ENCODE measurements at regions not wholly inside any gene's neighbourhood (a gene's known extent, or its start where the extent isn't known, plus 50 kb on each side); places are given as distances from the start of the nearest gene placed in this dataset.

DNA sequence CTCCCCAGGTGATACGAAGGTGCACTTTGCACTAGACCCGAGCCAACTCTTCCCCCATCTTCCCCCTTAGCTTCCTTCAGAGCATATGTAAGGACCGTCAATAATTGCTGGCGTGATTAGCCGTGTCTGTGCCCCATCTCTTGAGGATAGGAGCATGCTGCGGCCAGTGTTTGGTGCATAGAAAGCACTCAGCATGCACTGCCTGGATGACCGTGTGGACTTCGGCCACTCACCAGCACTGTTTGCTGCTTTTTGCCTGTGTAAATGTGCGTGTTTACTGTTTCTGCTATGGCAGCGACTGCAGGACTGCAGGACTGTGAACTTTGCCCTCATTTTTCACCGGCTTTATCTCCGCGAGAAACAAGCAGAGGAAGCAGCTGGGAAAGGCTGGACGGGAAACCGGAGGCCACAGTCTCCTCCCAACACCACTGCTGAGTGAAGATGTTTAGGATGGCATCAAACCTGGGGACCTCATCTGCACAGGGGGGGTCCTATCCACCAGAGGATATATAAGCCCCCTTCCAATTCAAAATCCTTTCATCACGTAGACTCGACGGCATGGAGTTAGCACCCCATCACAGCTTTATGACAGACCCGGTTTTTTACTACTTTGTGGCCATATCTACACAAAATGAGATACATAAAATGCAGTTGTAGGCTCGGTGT lies 150.6 kb upstream of the AFDN start:
- Histone ChIP-seq H3K4ac (ENCODE audit: low read depth, low read length) (no peak overlapping the region), H2BK20ac (ENCODE audit: low read depth, low read length) (no peak overlapping the region), H3K23ac (ENCODE audit: low read depth, low read length) (no peak overlapping the region), H4K8ac (ENCODE audit: low read depth in 2 of 2, low read length in 2 of 2) (no peak overlapping the region), H3K9me1 (ENCODE audit: insufficient read depth, low read length) (no peaks in the 10 kb centered on the region), H3K27me3 (ENCODE audit: control insufficient read depth, insufficient read depth, low read length) (no peaks in the 10 kb centered on the region), H3K4me1 (ENCODE audit: control insufficient read depth, insufficient read depth, low read length) (no peaks in the 10 kb centered on the region), H2AFZ (replicated peaks; ENCODE audit: low read length, poor library complexity) (no peak overlapping the region), H2BK15ac (ENCODE audit: low read depth, low read length) (no peak overlapping the region), H4K20me1 (ENCODE audit: insufficient read depth, low read length) (no peaks in the 10 kb centered on the region), H3K36me3 (ENCODE audit: control insufficient read depth, insufficient read depth, low read length) (no peaks in the 10 kb centered on the region), H4K91ac (ENCODE audit: insufficient read depth, low read depth, low read length) (no peak overlapping the region), H3K18ac (ENCODE audit: low read depth, low read length) (no peak overlapping the region), H2BK5ac (ENCODE audit: low read depth, low read length, poor library complexity, severe bottlenecking) (no peak overlapping the region), H2BK120ac (ENCODE audit: low read depth, low read length) (no peak overlapping the region), H4K5ac (ENCODE audit: low read depth, low read length) (no peak overlapping the region), H3K4me2 (ENCODE audit: low read depth, low read length) (no peak overlapping the region), H3K14ac (replicated peaks; ENCODE audit: low read depth, low read length) (no peak overlapping the region), H3K4me3 (ENCODE audit: insufficient read depth, low read depth, low read length) (no peak overlapping the region), H2AK5ac (ENCODE audit: low read depth, low read length) (no peak overlapping the region), H2AK9ac (replicated peaks; ENCODE audit: low read depth, low read length, poor library complexity) (no peak overlapping the region), H3K9ac (ENCODE audit: low read depth, low read length) (no peak overlapping the region), H3K9me3 (ENCODE audit: control insufficient read depth, insufficient read depth, low read length) (peaks cover 56% of the 10 kb centered on the region), H3K79me1 (ENCODE audit: low read depth in 1 of 2, low read length in 2 of 2) (no peaks in the 10 kb centered on the region), H3K27ac (ENCODE audit: insufficient read depth, low read length) (no peak overlapping the region), H3K56ac (ENCODE audit: extremely low read depth, insufficient read depth, low read length) (no peak overlapping the region)
- ChIA-PET POLR2A (ENCODE audit: unreplicated experiment) (no interaction called here), CTCF (interaction anchor here (0.6 kb wide), 1 partner anchor 213 kb away, joined by 3 read pairs; no protein-coding TSS in a partner anchor)
- 23% methylated on average over 7 of the region's 20 CpGs; no CpG with 5 or more reads in 1 of the 2 experiments for WGBS, 2 experiments (ENCODE audit: extremely low coverage in 2 of 2, insufficient read length in 1 of 2)
- TF ChIP-seq, protein P1, sequence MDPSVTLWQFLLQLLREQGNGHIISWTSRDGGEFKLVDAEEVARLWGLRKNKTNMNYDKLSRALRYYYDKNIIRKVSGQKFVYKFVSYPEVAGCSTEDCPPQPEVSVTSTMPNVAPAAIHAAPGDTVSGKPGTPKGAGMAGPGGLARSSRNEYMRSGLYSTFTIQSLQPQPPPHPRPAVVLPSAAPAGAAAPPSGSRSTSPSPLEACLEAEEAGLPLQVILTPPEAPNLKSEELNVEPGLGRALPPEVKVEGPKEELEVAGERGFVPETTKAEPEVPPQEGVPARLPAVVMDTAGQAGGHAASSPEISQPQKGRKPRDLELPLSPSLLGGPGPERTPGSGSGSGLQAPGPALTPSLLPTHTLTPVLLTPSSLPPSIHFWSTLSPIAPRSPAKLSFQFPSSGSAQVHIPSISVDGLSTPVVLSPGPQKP (IDR thresholded peaks at IDR 0.05; ENCODE audit: borderline replicate concordance, low read depth, low read length), result no peak
- no peak for TF ChIP-seq POLR2A (IDR thresholded peaks at IDR 0.05; ENCODE audit: low read depth, low read length)
- no peak for TF ChIP-seq SMC3 (IDR thresholded peaks at IDR 0.05; ENCODE audit: low read depth, low read length)
- TF ChIP-seq MAFK (IDR thresholded peaks at IDR 0.05; ENCODE audit: low read depth, low read length), result no peak
- TF ChIP-seq RFX5 (IDR thresholded peaks at IDR 0.05; ENCODE audit: low read depth, low read length), result no peak
- TF ChIP-seq CEBPB (IDR thresholded peaks at IDR 0.05; ENCODE audit: low read depth, low read length), result no peak
- in situ Hi-C loops (cut with MboI; ENCODE audit: low sequenced_read_pairs) (no loop called here), dilution Hi-C loops (cut with HindIII; ENCODE audit: low sequenced_read_pairs, unreplicated experiment) (no loop called here), intact Hi-C loops (cut with micrococcal nuclease) (no loop called here)
- DNase-seq (no peak), ATAC-seq (ENCODE audit: low read depth) (no peak)
- BruUV-seq (replicated peaks), result no TSS peak

Data from IMR-90 (cell line).